PFSK-1 (cell line): ENCODE measurements at regions not wholly inside any gene's neighbourhood (a gene's known extent, or its start where the extent isn't known, plus 50 kb on each side); places are given as distances from the start of the nearest gene placed in this dataset.

Experiments
- FOXP2 ChIP-seq: optimal IDR thresholded peaks from 2 replicates; pipeline ENCODE3; 2011; ENCODE audit warnings: borderline replicate concordance, control low read depth, inconsistent platforms; ENCODE audit not compliant: insufficient read depth; ENCODE audit errors: extremely low read length, extremely low read depth
- POLR2AphosphoS5 ChIP-seq: IDR thresholded peaks from 2 replicates; pipeline ENCODE4 v1.6.1; 2012; ENCODE audit warnings: low read depth, mild to moderate bottlenecking, control low read depth, low read length, moderate library complexity
- SIN3A ChIP-seq: IDR thresholded peaks from 2 replicates; pipeline ENCODE4 v1.6.1; 2012; ENCODE audit warnings: mild to moderate bottlenecking, low read length, moderate library complexity, borderline replicate concordance; ENCODE audit not compliant: insufficient read depth
- TAF1 ChIP-seq: IDR thresholded peaks from 2 replicates; pipeline ENCODE4 v1.6.1; 2012; ENCODE audit warnings: low read length, control low read depth, borderline replicate concordance; ENCODE audit not compliant: insufficient read depth
- TF ChIP-seq, protein P1 (sequence below), 2 experiments: IDR thresholded peaks; 2 replicates each; pipeline versions ENCODE4 v1.6.1 to v1.8.0; 2011 to 2012; ENCODE audit warnings: low read depth in 2 of 2, low read length in 2 of 2, control low read depth in 1 of 2, inconsistent platforms in 1 of 2, mild to moderate bottlenecking in 1 of 2, moderate library complexity in 1 of 2; ENCODE audit not compliant: insufficient read depth in 1 of 2

DNA sequence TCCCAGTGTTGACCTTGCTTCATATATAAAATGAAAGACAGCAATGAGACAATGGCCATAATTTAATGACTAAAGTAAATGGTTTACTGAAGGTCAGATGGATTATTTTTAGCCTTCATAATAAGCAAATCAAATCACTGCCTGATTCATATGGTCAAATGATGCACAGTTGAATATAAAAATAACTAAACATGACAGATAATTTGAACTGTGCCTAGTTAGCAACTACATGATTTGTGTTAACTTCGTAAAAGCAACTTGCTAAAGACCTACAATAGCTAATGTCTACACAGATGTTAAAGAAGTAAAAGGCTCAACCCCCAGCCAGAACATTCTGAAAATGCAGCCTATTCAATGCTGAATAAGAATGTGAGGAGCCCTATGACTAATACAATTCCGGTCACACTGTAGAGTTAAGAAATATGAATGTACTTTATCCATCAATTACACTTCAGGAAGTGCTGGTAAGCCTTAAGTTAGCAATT lies 590.8 kb upstream of the CDH2 start:
- TF ChIP-seq, protein P1, sequence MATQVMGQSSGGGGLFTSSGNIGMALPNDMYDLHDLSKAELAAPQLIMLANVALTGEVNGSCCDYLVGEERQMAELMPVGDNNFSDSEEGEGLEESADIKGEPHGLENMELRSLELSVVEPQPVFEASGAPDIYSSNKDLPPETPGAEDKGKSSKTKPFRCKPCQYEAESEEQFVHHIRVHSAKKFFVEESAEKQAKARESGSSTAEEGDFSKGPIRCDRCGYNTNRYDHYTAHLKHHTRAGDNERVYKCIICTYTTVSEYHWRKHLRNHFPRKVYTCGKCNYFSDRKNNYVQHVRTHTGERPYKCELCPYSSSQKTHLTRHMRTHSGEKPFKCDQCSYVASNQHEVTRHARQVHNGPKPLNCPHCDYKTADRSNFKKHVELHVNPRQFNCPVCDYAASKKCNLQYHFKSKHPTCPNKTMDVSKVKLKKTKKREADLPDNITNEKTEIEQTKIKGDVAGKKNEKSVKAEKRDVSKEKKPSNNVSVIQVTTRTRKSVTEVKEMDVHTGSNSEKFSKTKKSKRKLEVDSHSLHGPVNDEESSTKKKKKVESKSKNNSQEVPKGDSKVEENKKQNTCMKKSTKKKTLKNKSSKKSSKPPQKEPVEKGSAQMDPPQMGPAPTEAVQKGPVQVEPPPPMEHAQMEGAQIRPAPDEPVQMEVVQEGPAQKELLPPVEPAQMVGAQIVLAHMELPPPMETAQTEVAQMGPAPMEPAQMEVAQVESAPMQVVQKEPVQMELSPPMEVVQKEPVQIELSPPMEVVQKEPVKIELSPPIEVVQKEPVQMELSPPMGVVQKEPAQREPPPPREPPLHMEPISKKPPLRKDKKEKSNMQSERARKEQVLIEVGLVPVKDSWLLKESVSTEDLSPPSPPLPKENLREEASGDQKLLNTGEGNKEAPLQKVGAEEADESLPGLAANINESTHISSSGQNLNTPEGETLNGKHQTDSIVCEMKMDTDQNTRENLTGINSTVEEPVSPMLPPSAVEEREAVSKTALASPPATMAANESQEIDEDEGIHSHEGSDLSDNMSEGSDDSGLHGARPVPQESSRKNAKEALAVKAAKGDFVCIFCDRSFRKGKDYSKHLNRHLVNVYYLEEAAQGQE (IDR thresholded peaks at IDR 0.05; ENCODE audit: insufficient read depth in 1 of 2, low read depth in 2 of 2, low read length in 2 of 2): no peak
- TF ChIP-seq SIN3A (no peak), POLR2AphosphoS5 (no peak), TAF1 (0 out of 2 replicates have a peak, but pooled peaks have one; percentile 22), FOXP2 (no peak)

DNA sequence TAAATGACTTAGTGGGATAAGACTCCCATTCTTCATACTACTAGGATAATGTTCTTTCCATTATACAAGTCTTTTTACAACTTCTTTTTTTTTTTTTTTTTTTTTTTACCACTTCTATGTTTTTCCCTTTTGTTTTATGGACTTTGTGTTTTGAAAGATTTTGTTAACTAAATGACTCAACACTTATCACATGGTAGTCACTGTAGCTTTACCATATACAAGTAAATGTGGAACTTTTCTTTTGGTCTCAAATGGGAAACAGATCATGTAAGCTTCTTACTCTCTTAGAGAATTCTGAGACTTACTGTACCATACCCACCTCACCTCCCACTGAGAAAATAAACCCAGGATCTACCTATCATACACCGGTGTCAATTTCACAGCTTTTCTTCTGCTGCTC lies 590.3 kb upstream of the CDH2 start:
- no peak for TF ChIP-seq TAF1
- TF ChIP-seq, protein P1 (IDR thresholded peaks at IDR 0.05; ENCODE audit: insufficient read depth in 1 of 2, low read depth in 2 of 2, low read length in 2 of 2): no peak
- TF ChIP-seq FOXP2: no peak
- TF ChIP-seq SIN3A: no peak
- TF ChIP-seq POLR2AphosphoS5: no peak

DNA sequence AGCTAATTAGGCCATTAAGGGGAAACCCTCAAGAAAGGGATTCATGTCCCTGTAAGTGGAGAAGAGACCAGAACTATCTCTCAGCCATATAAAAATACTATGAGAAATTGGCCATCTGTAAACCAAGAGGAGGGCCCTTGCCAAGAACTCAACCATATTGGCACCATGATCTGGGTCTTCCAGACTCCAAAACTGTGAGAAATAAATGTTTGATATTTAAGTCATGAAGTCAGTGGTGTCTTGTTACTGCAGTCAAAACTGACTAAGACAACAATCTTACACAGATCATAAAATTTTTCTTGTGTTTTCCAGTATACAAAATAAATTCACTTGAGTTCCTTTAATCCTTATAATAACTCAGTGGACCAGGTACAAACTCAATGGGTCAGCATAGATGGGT lies 589.8 kb upstream of the CDH2 start:
- TF ChIP-seq TAF1 (no peak), SIN3A (no peak), FOXP2 (no peak), POLR2AphosphoS5 (no peak)
- TF ChIP-seq, protein P1 (IDR thresholded peaks at IDR 0.05; ENCODE audit: insufficient read depth in 1 of 2, low read depth in 2 of 2, low read length in 2 of 2): no peak

DNA sequence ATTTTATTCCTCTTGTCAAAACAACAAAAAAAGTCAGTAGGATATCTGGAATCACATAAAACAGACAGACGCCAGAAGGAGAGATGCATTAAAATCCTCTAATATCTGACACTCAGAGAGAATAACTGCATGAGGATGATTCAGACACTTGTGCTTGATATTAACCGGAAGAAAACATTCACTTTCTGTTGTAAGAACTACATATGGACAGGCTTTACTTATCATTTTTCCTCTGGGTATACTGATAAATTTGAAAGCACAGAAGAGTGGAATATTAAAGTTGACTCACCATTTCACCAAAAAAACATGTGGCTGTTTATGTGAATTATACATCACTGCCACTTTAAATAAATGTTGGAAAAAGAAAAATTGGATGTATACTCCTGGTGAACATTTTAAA lies 589.1 kb upstream of the CDH2 start:
- TF ChIP-seq FOXP2 (no peak), TAF1 (no peak), POLR2AphosphoS5 (no peak), SIN3A (no peak)
- TF ChIP-seq, protein P1 (IDR thresholded peaks at IDR 0.05; ENCODE audit: insufficient read depth in 1 of 2, low read depth in 2 of 2, low read length in 2 of 2): no peak

DNA sequence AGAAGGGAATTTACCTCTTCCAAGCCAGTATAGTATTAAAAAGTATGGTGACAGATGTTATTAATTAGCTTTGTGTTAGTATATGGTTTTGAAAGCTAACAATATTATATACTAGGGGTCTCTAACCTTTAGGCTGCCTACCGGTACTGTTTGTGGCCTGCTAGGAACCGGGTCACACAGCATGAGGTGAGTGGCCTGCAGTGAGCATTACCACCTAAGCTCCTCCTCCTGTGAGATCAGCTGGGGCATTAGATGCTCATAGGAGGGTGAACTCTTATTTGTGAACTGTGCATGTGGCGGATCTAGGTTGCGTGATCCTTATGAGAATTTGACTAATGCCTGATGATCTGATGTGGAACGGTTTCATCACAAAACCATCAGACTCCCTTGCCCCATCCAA lies 583.4 kb upstream of the CDH2 start:
- no peak for TF ChIP-seq SIN3A
- TF ChIP-seq, protein P1 (IDR thresholded peaks at IDR 0.05; ENCODE audit: insufficient read depth in 1 of 2, low read depth in 2 of 2, low read length in 2 of 2): no peak
- TF ChIP-seq POLR2AphosphoS5: no peak
- TF ChIP-seq FOXP2: no peak
- no peak for TF ChIP-seq TAF1
